VCaP (cell line): ENCODE measurements at regions not wholly inside any gene's neighbourhood (a gene's known extent, or its start where the extent isn't known, plus 50 kb on each side); places are given as distances from the start of the nearest gene placed in this dataset.
"Not testable (repeated sequence)": the region's sequence is repeated elsewhere in the genome, so short reads cannot be mapped to it uniquely, and the experiment has no call there.

Experiments
- H3K27ac ChIP-seq: fragments of 450-650 bp; 2 replicates; pipeline ENCODE4 v1.5.1; 2017
- CTCF ChIP-seq: fragments of 450-650 bp; conservative IDR thresholded peaks from 2 replicates; pipeline ENCODE4 v1.5.1; 2017; ENCODE audit warnings: mild to moderate bottlenecking, moderate library complexity

GRCh38 chrX:150228431-150228830 is 134.7 kb upstream of the MAMLD1 start:
- no peak overlapping the region for H3K27ac ChIP-seq
- no peak for TF ChIP-seq CTCF

GRCh38 chrX:150229030-150229429 is 134.1 kb upstream of the MAMLD1 start:
- H3K27ac ChIP-seq, result no peak overlapping the region
- TF ChIP-seq CTCF, result no peak

GRCh38 chrX:150229481-150229880 is 133.6 kb upstream of the MAMLD1 start:
- no peak overlapping the region for H3K27ac ChIP-seq
- TF ChIP-seq CTCF, result no peak

GRCh38 chrX:150230952-150231351 is 132.2 kb upstream of the MAMLD1 start:
- H3K27ac ChIP-seq, result not testable (repeated sequence)

- not testable (repeated sequence) for H3K27ac ChIP-seq
Measured at GRCh38 chrX:150231368-150231767, 131.7 kb upstream of the MAMLD1 start.

GRCh38 chrX:150232222-150232621 is 130.9 kb upstream of the MAMLD1 start:
- not testable (repeated sequence) for H3K27ac ChIP-seq

GRCh38 chrX:150234126-150234525 is 129.0 kb upstream of the MAMLD1 start:
- no peak overlapping the region for H3K27ac ChIP-seq
- TF ChIP-seq CTCF, result no peak

GRCh38 chrX:150236327-150236726 is 126.8 kb upstream of the MAMLD1 start:
- TF ChIP-seq CTCF, result no peak

GRCh38 chrX:150238632-150239382 is 124.3 kb upstream of the MAMLD1 start:
- no peak overlapping the region for H3K27ac ChIP-seq
- no peak for TF ChIP-seq CTCF

More at GRCh38 chrX:150236327-150236726, 126.8 kb upstream of the MAMLD1 start:
- no peak overlapping the region for H3K27ac ChIP-seq
